Prostate gland (tissue), 2 donors: ENCODE measurements at regions not wholly inside any gene's neighbourhood (a gene's known extent, or its start where the extent isn't known, plus 50 kb on each side); places are given as distances from the start of the nearest gene placed in this dataset.

Source experiments
- POLR2AphosphoS5 ChIP-seq: sonication (generic); formaldehyde crosslinking; IDR thresholded peaks from one replicate; pipeline ENCODE4 v1.6.1; 2017; ENCODE audit warnings: antibody characterized with exemption
- TF ChIP-seq, protein P1 (sequence below), 4 experiments: fragments of 200-600 bp in 2 of 4; fragments of 450-650 bp in 2 of 4; sonication (generic) in 2 of 4; IDR thresholded peaks; 1 replicate in 3 of 4; 2 replicates in 1 of 4; pipeline ENCODE4 v1.5.1; 2016 to 2019; ENCODE audit warnings: antibody characterized with exemption in 4 of 4, mild to moderate bottlenecking in 2 of 4, moderate library complexity in 2 of 4

DNA sequence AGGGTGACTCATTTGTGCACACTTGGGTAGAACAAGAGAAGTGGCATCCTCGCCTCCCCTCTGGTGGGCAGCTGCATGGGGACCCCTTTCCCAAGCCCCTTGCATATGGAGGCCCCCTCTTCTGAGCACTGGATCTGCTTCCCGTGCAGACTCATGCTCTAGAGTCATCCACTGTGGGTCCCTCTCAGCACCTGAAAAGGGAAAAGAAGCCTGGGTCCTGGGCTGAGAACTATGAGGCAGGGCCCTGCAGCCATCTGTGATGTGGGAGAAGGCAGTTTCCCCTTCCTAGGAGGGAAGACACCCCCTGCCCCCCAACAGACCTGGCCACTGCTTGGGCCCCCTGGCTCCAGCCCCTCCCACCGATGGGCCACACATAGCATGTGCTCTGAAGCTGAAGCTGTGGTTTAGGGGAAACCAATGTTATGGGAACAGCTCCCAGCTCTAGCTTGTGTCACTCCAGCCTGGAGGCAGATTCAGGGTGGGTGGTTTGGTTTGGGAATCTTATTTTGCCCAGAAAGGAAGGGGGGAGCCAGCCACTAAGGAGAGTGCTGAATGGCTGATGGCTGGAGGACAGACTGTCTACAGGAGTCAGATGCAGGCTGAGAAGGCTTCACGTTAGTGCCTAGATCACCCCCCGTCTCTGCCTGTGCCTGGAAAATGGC, 172.8 kb downstream of the GLI2 start:
- TF ChIP-seq, protein P1, sequence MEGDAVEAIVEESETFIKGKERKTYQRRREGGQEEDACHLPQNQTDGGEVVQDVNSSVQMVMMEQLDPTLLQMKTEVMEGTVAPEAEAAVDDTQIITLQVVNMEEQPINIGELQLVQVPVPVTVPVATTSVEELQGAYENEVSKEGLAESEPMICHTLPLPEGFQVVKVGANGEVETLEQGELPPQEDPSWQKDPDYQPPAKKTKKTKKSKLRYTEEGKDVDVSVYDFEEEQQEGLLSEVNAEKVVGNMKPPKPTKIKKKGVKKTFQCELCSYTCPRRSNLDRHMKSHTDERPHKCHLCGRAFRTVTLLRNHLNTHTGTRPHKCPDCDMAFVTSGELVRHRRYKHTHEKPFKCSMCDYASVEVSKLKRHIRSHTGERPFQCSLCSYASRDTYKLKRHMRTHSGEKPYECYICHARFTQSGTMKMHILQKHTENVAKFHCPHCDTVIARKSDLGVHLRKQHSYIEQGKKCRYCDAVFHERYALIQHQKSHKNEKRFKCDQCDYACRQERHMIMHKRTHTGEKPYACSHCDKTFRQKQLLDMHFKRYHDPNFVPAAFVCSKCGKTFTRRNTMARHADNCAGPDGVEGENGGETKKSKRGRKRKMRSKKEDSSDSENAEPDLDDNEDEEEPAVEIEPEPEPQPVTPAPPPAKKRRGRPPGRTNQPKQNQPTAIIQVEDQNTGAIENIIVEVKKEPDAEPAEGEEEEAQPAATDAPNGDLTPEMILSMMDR (IDR thresholded peaks at IDR 0.05), result no peak
- no peak for TF ChIP-seq POLR2AphosphoS5
